HG03175 (cell line): ENCODE measurements at regions not wholly inside any gene's neighbourhood (a gene's known extent, or its start where the extent isn't known, plus 50 kb on each side); places are given as distances from the start of the nearest gene placed in this dataset.
"Not testable (repeated sequence)": the region's sequence is repeated elsewhere in the genome, so short reads cannot be mapped to it uniquely, and the experiment has no call there.

Source experiments
- ATAC-seq: cut with Tn5 transposase; IDR thresholded peaks from one replicate; pipeline ENCODE4 v1.9.1; 2021; ENCODE audit warnings: mild to moderate bottlenecking, moderate library complexity; ENCODE audit not compliant: unreplicated experiment

GRCh38 chr4:66766557-66766956 lies 778.7 kb downstream of the CENPC start:
- no peak for ATAC-seq

DNA sequence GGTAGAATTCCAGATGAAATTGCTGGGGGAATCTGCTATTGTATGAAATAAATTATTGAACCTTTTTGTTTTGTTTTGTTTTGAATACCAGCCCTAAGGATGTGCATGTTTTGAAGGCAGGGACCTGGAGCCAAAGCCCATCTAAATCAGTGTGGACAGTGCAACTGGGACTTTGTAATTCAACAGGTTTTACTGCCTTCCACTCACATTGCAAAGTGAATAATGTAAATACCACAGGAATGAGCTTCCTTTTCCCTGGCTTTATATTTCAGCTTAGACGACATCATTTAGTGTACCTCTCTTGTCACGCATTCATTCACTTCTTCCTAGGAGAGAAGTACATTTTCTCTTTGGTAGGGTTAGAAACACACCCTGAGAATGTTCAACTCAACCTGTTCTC lies 795.0 kb downstream of the CENPC start:
- ATAC-seq: no peak

GRCh38 chr4:66746918-66747317 lies 798.4 kb downstream of the CENPC start:
- not testable (repeated sequence) for ATAC-seq

GRCh38 chr4:66741081-66741480 lies 804.2 kb downstream of the CENPC start:
- ATAC-seq: no peak

DNA sequence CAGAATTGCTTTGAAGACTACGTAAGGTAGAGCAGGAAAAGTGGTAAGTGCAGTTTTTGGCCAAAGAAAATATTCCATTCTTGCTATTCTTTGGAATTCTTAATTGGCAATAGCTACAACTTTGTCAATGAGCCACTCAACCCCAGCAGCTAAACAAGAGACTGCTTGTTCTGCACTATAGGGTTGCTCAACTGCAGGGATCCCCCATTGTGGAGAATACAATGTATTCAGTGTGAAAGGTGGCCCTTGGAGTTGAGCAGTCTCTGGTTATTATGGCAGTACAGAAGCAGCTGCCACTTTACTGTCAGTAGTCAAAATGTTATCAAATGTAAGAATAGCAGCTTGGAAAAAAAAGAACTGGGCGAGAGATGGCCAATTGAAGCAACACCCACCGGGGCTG lies 808.7 kb downstream of the CENPC start:
- ATAC-seq: no peak

- ATAC-seq: no peak
Measured at GRCh38 chr4:66728280-66728679, 817.0 kb downstream of the CENPC start.

- ATAC-seq: not testable (repeated sequence)
Measured at GRCh38 chr4:66712301-66712921, 832.9 kb downstream of the CENPC start.

DNA sequence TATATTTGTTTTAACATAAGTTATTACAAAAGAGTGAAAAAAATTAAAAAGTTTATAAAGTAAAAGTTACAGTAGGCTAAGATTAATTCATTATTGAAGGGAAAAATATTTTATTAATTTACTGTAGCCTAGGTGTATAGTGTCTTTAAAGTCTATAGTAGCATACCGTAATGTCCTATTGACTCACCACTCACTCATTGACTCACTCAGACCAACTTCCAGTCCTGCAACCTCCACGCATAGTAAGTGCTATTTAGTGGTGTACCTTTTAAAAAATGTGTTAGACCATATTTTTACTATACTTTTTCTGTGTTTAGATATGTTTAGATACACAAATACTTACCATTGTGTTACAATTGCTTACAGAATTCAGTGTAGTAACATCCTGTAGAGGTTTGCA lies 841.1 kb downstream of the CENPC start:
- no peak for ATAC-seq

- no peak for ATAC-seq
Measured at GRCh38 chr4:66694739-66695138, 850.6 kb downstream of the CENPC start.

GRCh38 chr4:66693694-66694093 lies 851.6 kb downstream of the CENPC start:
- no peak for ATAC-seq

GRCh38 chr4:66691101-66691500 lies 854.2 kb downstream of the CENPC start:
- ATAC-seq: no peak

DNA sequence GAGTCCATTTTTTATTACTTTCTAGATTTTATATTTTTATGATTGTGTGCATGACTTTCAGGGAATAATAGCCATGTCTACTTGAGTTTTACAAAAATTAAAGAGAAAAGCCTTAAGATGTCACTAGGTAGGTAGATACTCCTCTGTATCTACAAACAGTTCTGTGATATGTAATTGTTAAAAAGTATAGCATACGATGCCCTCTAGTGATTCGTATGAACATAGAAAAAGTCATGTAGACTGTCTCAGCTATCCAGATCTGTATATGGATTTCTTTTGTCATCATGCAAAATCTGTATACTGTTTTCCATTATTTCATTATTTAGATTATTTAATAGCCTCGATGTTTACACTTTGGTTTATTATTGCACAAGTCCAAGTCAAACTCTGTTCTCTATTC lies 856.6 kb downstream of the CENPC start:
- ATAC-seq: no peak

DNA sequence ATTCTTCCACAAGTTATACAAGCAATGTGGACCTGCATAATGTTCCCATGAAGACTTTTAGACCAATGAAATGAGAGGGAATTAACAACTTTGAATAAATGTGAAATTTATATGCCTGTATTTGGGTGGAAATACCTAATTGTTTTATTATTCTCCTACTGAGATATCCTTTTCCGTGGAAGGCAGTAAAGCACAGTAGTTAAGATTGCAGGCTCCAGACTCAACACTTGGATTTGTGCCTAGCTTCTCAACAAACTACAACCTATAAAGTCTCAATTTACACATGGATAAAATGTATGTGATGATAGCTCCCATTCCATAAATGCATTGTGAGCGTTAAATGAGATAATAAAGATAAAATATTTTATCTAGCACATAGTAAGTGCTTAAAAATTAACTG lies 857.8 kb downstream of the CENPC start:
- ATAC-seq: no peak

DNA sequence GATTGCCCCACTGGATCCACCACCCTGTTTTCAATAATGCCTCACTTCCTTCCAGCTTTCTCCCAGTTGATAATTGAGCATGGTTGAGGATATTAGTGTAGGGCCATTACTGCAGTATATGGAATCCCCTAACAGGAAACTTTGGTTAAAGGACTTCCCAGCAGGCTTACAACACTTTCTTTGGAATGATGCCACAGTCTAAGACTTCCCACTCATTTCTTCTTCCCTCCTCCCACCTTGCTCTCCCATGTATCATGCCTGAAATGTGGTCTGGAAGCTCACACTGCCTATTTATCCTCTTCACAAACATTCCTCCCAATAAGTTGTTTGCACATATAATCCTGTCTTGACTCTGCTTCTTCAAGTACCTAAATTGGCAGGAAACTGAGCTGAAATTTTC lies 863.3 kb downstream of the CENPC start:
- no peak for ATAC-seq

GRCh38 chr4:66667249-66667648 lies 878.1 kb downstream of the CENPC start:
- ATAC-seq: no peak

DNA sequence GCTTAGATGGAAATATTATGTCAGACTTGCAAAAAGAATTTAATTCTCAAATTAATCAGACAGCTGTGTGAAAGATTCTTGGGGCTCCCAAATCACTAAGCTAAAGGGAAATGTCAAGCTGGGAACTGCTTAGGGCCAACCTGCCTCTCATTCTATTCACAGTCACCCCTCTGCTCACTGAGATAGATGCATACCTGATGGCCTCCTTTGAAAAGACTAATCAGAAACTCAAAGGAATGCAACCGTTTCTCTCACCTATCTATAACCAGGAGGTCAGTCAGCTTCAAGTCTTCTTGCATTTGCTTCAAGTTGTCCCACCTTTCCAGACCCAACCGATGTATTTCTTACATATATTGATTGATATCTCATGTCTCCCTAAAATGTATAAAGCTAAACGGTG lies 882.7 kb downstream of the CENPC start:
- ATAC-seq: no peak

DNA sequence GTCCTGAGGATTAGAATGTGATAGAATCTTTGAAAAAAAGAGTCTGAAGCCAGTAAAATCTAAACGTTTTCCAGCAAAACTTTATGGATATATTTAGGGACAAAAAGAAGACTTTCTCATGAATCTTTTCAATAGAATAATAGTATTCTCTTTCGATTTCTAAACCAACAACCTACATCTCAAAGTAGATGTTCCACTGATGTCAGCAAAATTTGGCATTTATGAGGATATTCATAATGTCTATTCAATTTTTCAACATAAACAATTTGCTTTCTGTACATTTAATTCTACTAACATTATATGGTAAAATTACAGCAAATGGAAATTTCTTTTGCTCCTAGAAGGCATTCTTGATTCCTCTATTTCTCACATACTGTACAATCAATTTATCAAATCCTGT lies 886.5 kb downstream of the CENPC start:
- no peak for ATAC-seq

DNA sequence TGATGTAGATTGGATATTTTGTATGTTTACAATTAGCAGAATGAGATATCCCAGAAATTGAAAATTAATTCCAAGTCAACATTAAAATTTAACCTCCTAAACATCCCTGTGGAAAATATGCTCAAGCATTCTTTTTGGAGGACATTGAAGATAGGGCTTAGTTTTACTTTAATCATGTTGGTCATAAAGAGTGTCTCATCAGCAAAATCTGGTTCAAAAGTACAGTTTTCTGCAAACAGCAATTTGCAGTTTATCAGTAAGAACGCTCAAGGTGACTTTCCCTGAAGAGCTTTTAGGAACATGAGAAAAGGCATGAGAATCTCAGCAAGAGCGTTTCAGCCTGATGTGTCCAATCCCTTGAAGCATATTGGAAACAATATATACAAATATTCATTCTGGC lies 889.8 kb downstream of the CENPC start:
- ATAC-seq: no peak

DNA sequence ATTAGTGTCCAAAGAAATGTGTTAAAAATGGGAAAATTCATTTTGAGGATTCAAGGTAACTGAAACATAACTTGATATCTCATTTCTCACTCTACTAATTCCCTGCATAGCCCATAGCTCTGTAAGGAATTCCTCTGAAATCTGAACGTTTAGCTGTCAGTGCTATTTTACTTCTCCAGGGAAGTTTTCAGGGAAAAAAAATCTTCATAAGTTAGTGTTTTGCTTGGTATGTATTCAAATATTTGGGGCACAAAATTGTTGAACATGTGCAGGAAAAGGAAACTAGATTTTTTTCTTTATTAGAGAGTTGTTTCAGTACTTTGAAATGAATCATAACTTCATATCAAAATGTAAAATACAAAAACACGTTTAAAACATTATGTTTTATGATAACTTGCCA lies 891.4 kb downstream of the CENPC start:
- no peak for ATAC-seq

- ATAC-seq: no peak
Measured at GRCh38 chr4:66649236-66649635, 896.1 kb downstream of the CENPC start.

GRCh38 chr4:66647926-66648325 lies 897.4 kb downstream of the CENPC start:
- no peak for ATAC-seq

- no peak for ATAC-seq
Measured at GRCh38 chr4:66647476-66647875, 897.8 kb downstream of the CENPC start.

DNA sequence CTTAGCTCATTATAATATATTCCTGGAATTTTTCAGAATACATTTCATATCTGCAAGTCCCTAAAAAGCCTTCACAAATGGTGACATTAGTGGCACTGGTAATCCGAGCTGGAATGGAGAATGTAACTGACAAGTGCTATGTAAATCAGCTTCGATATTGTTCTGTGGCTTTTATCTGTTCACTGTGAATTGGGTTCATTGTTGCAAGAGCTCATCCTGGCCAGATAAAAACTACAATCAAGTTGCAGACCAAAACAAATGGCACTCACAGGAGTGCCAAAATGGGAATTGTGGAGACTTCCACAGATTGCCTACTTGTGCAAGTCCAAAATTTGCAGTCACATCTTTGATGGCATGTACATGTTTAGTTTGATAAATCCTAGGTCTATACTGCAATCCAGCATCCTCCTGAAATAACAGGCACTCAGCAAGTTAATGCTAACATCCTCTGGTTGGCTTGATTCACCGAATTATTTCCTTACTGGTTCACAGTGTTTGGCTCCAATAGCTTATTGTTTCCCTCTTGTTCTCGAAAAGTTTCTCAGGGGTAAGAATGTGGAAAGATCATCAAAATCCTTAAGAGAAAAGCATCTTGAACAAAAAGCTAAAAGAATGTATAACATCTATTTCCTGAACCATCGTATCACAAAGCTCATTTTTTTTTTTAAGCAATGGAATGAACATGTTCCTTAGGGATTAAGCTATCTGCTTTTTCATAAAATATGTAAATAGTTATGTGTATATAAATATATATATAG lies 904.9 kb downstream of the CENPC start:
- no peak for ATAC-seq
